Liver (tissue), 3 donors: ENCODE measurements at regions not wholly inside any gene's neighbourhood (a gene's known extent, or its start where the extent isn't known, plus 50 kb on each side); places are given as distances from the start of the nearest gene placed in this dataset.

Source experiments
- ATF3 ChIP-seq: IDR thresholded peaks from 2 replicates; pipeline ENCODE4 v1.6.1; 2016; ENCODE audit warnings: antibody characterized with exemption
- CTCF ChIP-seq: fragments of 150-350 bp; IDR thresholded peaks from 2 replicates; pipeline ENCODE4 v1.5.1; 2017; ENCODE audit warnings: improper control_type of control experiment, low read depth, low read length; ENCODE audit not compliant: missing input control
- JUND ChIP-seq, 2 donors: IDR thresholded peaks; 2 replicates each; pipeline ENCODE4 v1.6.1; 2016; ENCODE audit warnings: antibody characterized with exemption in 2 of 2
- RAD21 ChIP-seq, 2 donors: IDR thresholded peaks; 2 replicates each; pipeline ENCODE4 v1.6.1; 2016; ENCODE audit warnings: antibody characterized with exemption in 2 of 2, mild to moderate bottlenecking in 2 of 2
- RXRA ChIP-seq, 2 donors: IDR thresholded peaks; 2 replicates each; pipeline ENCODE4 v1.6.1; 2017 to 2018; ENCODE audit warnings: antibody characterized with exemption in 2 of 2, mild to moderate bottlenecking in 1 of 2
- SP1 ChIP-seq: IDR thresholded peaks from 2 replicates; pipeline ENCODE4 v1.6.1; 2018; ENCODE audit warnings: antibody characterized with exemption, mild to moderate bottlenecking
- TAF1 ChIP-seq: conservative IDR thresholded peaks from 2 replicates; pipeline ENCODE4 v1.6.1; 2016; ENCODE audit warnings: antibody characterized with exemption, mild to moderate bottlenecking
- YY1 ChIP-seq: IDR thresholded peaks from 2 replicates; pipeline ENCODE4 v1.6.1; 2016; ENCODE audit warnings: antibody characterized with exemption, mild to moderate bottlenecking
- donor health status: healthy.
- donor health status: healthy.

- TF ChIP-seq JUND (IDR thresholded peaks at IDR 0.05) (no peak), SP1 (no peak), ATF3 (no peak), RAD21 (IDR thresholded peaks at IDR 0.05) (no peak), RXRA (IDR thresholded peaks at IDR 0.05) (no peak), CTCF (no peak), YY1 (no peak), TAF1 (no peak)
Observed at GRCh38 chr1:72371259-72372035, 89.1 kb upstream of the NEGR1 start.
